HepG2 (cell line): ENCODE measurements at regions not wholly inside any gene's neighbourhood (a gene's known extent, or its start where the extent isn't known, plus 50 kb on each side); places are given as distances from the start of the nearest gene placed in this dataset.

Source experiments
- ATAC-seq: fragments of 200-7000 bp; cut with Tn5 transposase; 3 replicates; pipeline ENCODE4 v1.9.1; 2020; ENCODE audit warnings: mild to moderate bottlenecking, moderate library complexity
- BruUV-seq: library from RNA; stranded (reverse); fragments of 400-500 nt; replicated peaks from 2 replicates; lab custom pipeline; 2021; lab: Mats Ljungman, UMichigan
- CTCF ChIA-PET: fragments of 300-600 bp; formaldehyde crosslinking; extraction: SDS; loops from one replicate; lab custom pipeline; 2021; ENCODE audit warnings: low total read pairs, inconsistent platforms, low intra/inter-chr PET ratio; lab: Yijun Ruan, JAX
- POLR2A ChIA-PET: fragments of 350-600 bp; sonication (Branson Sonifier 250); formaldehyde crosslinking; loops from one replicate; lab custom pipeline; 2020; ENCODE audit warnings: antibody characterized with exemption, inconsistent platforms; lab: Yijun Ruan, JAX
- DNase-seq: peaks from one replicate; pipeline ENCODE4 v3.0.0-alpha.2; 2015; ENCODE audit warnings: low spot score
- FAIRE-seq: peaks from 3 replicates; lab custom pipeline; 2011; peaks lifted over from hg19 to GRCh38; lab: Jason Lieb, UNC
- H2AFZ ChIP-seq: one replicate; pipeline ENCODE4 v1.6.1; 2011; ENCODE audit warnings: low read length, inconsistent platforms
- H3K27ac ChIP-seq: fragments of 300-600 bp; 3 replicates; pipeline ENCODE4 v1.8.0; 2011; ENCODE audit warnings: mixed run types, mild to moderate bottlenecking, mixed read lengths, low read length, inconsistent platforms; ENCODE audit not compliant: insufficient read depth; ENCODE audit errors: extremely low read length
- H3K27me3 ChIP-seq, 2 experiments: fragments of 200-600 bp in 1 of 2; 2 replicates in 1 of 2; 3 replicates in 1 of 2; pipeline versions ENCODE4 v1.6.0 to v1.8.0; 2011; ENCODE audit warnings: low read length in 2 of 2, mild to moderate bottlenecking in 2 of 2, moderate library complexity in 2 of 2, inconsistent platforms in 1 of 2; ENCODE audit not compliant: insufficient read depth in 2 of 2, control insufficient read depth in 1 of 2
- H3K36me3 ChIP-seq, 2 experiments: fragments of 200-600 bp in 1 of 2; replicated peaks in 1 of 2; 2 replicates in 1 of 2; 3 replicates in 1 of 2; pipeline versions ENCODE4 v1.5.1 to v1.8.0; 2011; ENCODE audit warnings: low read length in 2 of 2, inconsistent platforms in 1 of 2; ENCODE audit not compliant: insufficient read depth in 2 of 2, control insufficient read depth in 1 of 2
- H3K4me1 ChIP-seq: 2 replicates; pipeline ENCODE4 v1.5.1; 2012; ENCODE audit warnings: low read length, inconsistent platforms; ENCODE audit not compliant: insufficient read depth
- H3K4me2 ChIP-seq: 2 replicates; pipeline ENCODE4 v1.6.0; 2011; ENCODE audit warnings: low read depth, low read length, inconsistent platforms
- H3K4me3 ChIP-seq, 3 experiments: fragments of 200-600 bp in 1 of 3; sonication (generic), shearing (Covaris generic) in 1 of 3; replicated peaks in 1 of 3; 2 replicates each; pipeline ENCODE4 v1.5.1; 2011 to 2016; ENCODE audit warnings: low read length in 3 of 3, inconsistent platforms in 2 of 3, low read depth in 2 of 3, mild to moderate bottlenecking in 2 of 3, control low read depth in 1 of 3, mixed read lengths in 1 of 3; ENCODE audit not compliant: insufficient read depth in 1 of 3
- H3K79me2 ChIP-seq: one replicate; pipeline ENCODE4 v1.6.1; 2011; ENCODE audit warnings: low read length, inconsistent platforms; ENCODE audit not compliant: insufficient read depth
- H3K9ac ChIP-seq: 2 replicates; pipeline ENCODE4 v1.6.0; 2011; ENCODE audit warnings: mild to moderate bottlenecking, low read depth, low read length, inconsistent platforms; ENCODE audit not compliant: insufficient read depth
- H3K9me3 ChIP-seq: 2 replicates; pipeline ENCODE4 v1.5.1; 2012; ENCODE audit warnings: mild to moderate bottlenecking, low read length
- H4K20me1 ChIP-seq: 2 replicates; pipeline ENCODE4 v1.6.0; 2011; ENCODE audit warnings: inconsistent platforms, mild to moderate bottlenecking, low read length, moderate library complexity; ENCODE audit not compliant: insufficient read depth
- GABPA ChIP-seq, 2 experiments: IDR thresholded peaks; 2 replicates each; pipeline ENCODE4 v1.6.1; 2011 to 2016; ENCODE audit warnings: low read depth in 2 of 2, low read length in 1 of 2, missing biosample characterization in 1 of 2, missing genetic modification characterization in 1 of 2
- NFAT5 ChIP-seq: sonication (generic); formaldehyde crosslinking; IDR thresholded peaks from 2 replicates; pipeline ENCODE4 v1.4.0; 2020; ENCODE audit warnings: missing genetic modification reagents
- SMARCC2 ChIP-seq: fragments of 450-650 bp; IDR thresholded peaks from 2 replicates; pipeline ENCODE4 v1.6.1; 2017; ENCODE audit warnings: antibody characterized with exemption, mild to moderate bottlenecking
- SNRNP70 ChIP-seq: fragments of 200-400 bp; formaldehyde crosslinking; IDR thresholded peaks from 2 replicates; pipeline ENCODE4 v1.6.1; 2017; ENCODE audit warnings: mild to moderate bottlenecking, low read depth, low read length, moderate library complexity
- ZNF253 ChIP-seq: sonication (generic); formaldehyde crosslinking; IDR thresholded peaks from 2 replicates; pipeline ENCODE4 v1.8.0; 2022; ENCODE audit warnings: mild to moderate bottlenecking, missing genetic modification reagents, borderline replicate concordance
- ZNF614 ChIP-seq: IDR thresholded peaks from 2 replicates; pipeline ENCODE4 v1.6.1; 2018; ENCODE audit warnings: missing biosample characterization, missing genetic modification reagents, inconsistent platforms, borderline replicate concordance
- ZSCAN12 ChIP-seq: sonication (generic); formaldehyde crosslinking; IDR thresholded peaks from 2 replicates; pipeline ENCODE4 v1.9.0; 2021; ENCODE audit warnings: mild to moderate bottlenecking, missing genetic modification reagents
- WGBS: methylation state at CpG from one replicate; pipeline ENCODE4 v1.1.6; 2017; ENCODE audit warnings: low lambda C conversion rate; 5-methylcytosine and 5-hydroxymethylcytosine counted together
- in situ Hi-C: cut with HindIII; loops from 2 replicates; pipeline ENCODE4 v1.10.0; 2017; ENCODE audit warnings: low pct_unique_long_range_greater_than_20kb; ENCODE audit not compliant: extremely low pct_ligation_motif_present
- intact Hi-C: fragments of 100-400 bp; cut with micrococcal nuclease; formaldehyde crosslinking; loops from one replicate; pipeline ENCODE4 v1.10.0; 2022; ENCODE audit not compliant: unreplicated experiment

- no peaks in the 10 kb centered on the region for H3K79me2 ChIP-seq
- peaks cover 0 to 4% of the 10 kb centered on the region in 2 experiments; a peak in 3 of 5 replicates for H3K27me3 ChIP-seq
- no peak for FAIRE-seq
- no peak overlapping the region for H3K27ac ChIP-seq
- in situ Hi-C loops (no loop called here), intact Hi-C loops (no loop called here)
- BruUV-seq, result no TSS peak
- H4K20me1 ChIP-seq, result no peaks in the 10 kb centered on the region
- DNase-seq, result no peak
- WGBS, result 48% methylated on average over 5 of the region's 5 CpGs
- no peaks in the 10 kb centered on the region for H3K9me3 ChIP-seq
- no peak overlapping the region for H3K9ac ChIP-seq
- H2AFZ ChIP-seq, result no peak overlapping the region
- ATAC-seq, result no peak
- H3K4me3 ChIP-seq, result no peak overlapping the region
- CTCF ChIA-PET, result no interaction called here
- H3K4me1 ChIP-seq, result no peaks in the 10 kb centered on the region
- POLR2A ChIA-PET, result no interaction called here
- H3K36me3 ChIP-seq, result no peaks in the 10 kb centered on the region
- no peak for TF ChIP-seq SNRNP70
- TF ChIP-seq ZNF253 (CRISPR knock-in tag), result no peak
- TF ChIP-seq SMARCC2, result no peak
- no peak for TF ChIP-seq NFAT5 (CRISPR knock-in tag)
- no peak for TF ChIP-seq ZSCAN12 (CRISPR knock-in tag)
- TF ChIP-seq ZNF614 (CRISPR knock-in tag), result no peak
- TF ChIP-seq GABPA (IDR thresholded peaks at IDR 0.05; ENCODE audit: low read depth, low read length), result no peak
- no peak for TF ChIP-seq GABPA (CRISPR knock-in tag; IDR thresholded peaks at IDR 0.05; ENCODE audit: low read depth)
- H3K4me2 ChIP-seq, result no peak overlapping the region
Measured at GRCh38 chr2:12063210-12063609, 316.8 kb downstream of the LPIN1 start.
